ENCODE measurements at regions not wholly inside any gene's neighbourhood (a gene's known extent, or its start where the extent isn't known, plus 50 kb on each side); places are given as distances from the start of the nearest gene placed in this dataset.
"Not testable (repeated sequence)": the region's sequence is repeated elsewhere in the genome, so short reads cannot be mapped to it uniquely, and the experiment has no call there.

- in situ Hi-C loops (cut with HindIII; ENCODE audit: low sequenced_read_pairs), result no loop called here
These were observed 477.3 kb downstream of the KLF12 start for GRCh38 chr13:73656863-73657262.

GRCh38 chr13:73653688-73654087 lies 480.5 kb downstream of the KLF12 start:
- in situ Hi-C loops (cut with HindIII; ENCODE audit: low sequenced_read_pairs), result loop anchor here (5.0 kb wide), 1 partner anchor 96 kb away; no protein-coding TSS in a partner anchor

GRCh38 chr13:73647417-73647816 lies 486.8 kb downstream of the KLF12 start:
- in situ Hi-C loops (cut with HindIII; ENCODE audit: low sequenced_read_pairs), result no loop called here

DNA sequence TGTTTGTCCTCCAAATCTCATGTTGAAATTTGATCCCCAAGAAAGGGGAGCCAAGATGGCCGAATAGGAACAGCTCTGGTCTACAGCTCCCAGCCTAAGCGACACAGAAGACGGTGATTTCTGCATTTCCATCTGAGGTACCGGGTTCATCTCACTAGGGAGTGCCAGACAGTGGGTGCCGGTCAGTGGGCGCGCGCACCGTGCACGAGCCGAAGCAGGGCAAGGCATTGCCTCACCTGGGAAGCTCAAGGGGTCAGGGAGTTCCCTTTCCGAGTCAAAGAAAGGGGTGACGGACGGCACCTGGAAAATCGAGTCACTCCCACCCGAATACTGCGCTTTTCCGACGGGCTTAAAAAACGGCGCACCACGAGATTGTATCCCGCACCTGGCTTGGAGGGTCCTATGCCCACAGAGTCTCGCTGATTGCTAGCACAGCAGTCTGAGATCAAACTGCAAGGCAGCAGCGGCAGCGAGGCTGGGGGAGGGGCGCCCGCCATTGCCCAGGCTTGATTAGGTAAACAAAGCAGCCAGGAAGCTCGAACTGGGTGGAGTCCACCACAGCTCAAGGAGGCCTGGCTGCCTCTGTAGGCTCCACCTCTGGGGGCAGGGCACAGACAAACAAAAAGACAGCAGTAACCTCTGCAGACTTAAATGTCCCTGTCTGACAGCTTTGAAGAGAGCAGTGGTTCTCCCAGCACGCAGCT lies 493.6 kb downstream of the KLF12 start:
- in situ Hi-C loops (cut with HindIII; ENCODE audit: low sequenced_read_pairs), result not testable (repeated sequence)

DNA sequence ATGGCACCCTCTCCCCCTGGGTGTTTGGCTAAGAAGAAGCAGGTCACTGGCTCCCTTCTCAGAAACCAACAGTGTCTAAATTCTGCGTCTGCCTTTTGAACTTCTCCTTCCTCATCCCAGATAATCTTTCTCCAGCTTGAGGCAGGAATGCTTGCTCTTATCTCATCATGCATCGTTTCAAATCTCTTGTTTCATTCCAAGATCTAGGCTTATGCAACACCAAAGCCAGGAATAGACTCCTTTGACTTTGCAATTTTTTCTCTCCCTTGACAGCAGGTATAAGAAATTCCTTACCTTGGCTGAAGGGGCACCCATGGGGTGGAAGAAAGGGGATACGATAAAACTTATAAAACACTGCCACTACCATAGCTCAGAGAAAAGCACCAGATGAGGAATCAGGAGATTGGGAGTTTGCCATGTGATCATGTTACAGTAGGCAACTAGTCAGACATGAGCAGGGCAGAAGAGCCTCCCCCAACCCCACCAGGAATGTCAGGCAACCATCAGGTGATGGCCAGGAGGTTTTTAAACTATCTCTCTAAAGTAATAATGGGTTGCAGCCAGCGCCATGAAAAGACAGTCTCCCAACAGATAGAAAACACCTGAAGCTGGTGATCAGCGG lies 498.9 kb downstream of the KLF12 start:
- in situ Hi-C loops (cut with HindIII; ENCODE audit: low sequenced_read_pairs), result no loop called here

GRCh38 chr13:73633817-73634460 lies 500.3 kb downstream of the KLF12 start:
- in situ Hi-C loops (cut with HindIII; ENCODE audit: low sequenced_read_pairs), result no loop called here

GRCh38 chr13:73631411-73631810 lies 502.8 kb downstream of the KLF12 start:
- in situ Hi-C loops (cut with HindIII; ENCODE audit: low sequenced_read_pairs), result no loop called here

- in situ Hi-C loops (cut with HindIII; ENCODE audit: low sequenced_read_pairs), result no loop called here
These were observed 508.5 kb downstream of the KLF12 start for GRCh38 chr13:73625562-73626339.

- in situ Hi-C loops (cut with HindIII; ENCODE audit: low sequenced_read_pairs), result no loop called here
These were observed 510.9 kb downstream of the KLF12 start for GRCh38 chr13:73623281-73623680.

DNA sequence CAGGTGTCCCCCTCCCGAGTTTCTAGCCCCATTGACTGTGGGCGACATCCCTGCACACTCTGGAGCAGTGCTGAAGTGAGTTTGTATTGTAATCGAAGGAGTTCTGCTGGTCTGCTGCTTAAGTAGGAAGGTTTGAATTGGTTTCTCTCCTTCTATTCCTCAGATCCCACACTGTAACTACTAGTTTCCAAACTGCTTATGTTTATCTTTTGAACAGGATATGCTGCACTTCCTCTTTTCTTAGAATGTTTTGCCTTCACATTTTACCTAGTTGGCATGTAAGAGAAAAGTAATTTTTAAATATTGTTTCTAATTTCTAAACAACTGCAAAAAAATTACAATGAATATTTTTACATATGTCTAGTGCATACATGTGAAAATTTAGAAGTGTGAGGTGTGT lies 511.8 kb downstream of the KLF12 start:
- in situ Hi-C loops (cut with HindIII; ENCODE audit: low sequenced_read_pairs), result no loop called here

DNA sequence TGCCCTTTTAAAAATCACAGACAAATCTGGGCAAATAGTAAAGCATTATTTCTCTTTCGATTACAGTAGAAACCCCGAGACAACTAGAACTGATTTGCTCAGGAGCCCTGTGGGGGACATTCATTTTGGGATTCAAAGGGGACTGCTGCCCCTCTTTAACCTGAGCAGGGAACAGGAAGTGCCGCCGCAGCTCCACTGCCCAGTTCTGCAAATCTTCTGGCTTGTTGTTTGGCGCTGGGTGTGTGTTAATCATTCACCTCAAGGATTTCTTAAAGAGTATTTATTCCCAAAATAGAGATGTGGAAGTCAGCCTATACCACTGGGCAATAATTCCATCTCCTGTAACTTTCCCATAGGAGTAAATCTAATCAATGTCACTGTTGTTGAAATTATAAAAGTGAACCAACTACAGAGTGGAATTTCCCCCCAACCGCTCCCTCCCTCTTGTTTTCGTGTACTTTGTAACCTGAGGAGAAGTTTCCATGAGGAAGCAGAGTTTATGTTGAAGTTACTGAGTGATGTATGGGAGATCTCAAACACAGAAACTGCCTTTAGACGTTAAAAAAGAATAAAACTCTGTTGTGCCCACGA lies 515.8 kb downstream of the KLF12 start:
- in situ Hi-C loops (cut with HindIII; ENCODE audit: low sequenced_read_pairs), result no loop called here

GRCh38 chr13:73616861-73617260 lies 517.3 kb downstream of the KLF12 start:
- in situ Hi-C loops (cut with HindIII; ENCODE audit: low sequenced_read_pairs), result no loop called here

DNA sequence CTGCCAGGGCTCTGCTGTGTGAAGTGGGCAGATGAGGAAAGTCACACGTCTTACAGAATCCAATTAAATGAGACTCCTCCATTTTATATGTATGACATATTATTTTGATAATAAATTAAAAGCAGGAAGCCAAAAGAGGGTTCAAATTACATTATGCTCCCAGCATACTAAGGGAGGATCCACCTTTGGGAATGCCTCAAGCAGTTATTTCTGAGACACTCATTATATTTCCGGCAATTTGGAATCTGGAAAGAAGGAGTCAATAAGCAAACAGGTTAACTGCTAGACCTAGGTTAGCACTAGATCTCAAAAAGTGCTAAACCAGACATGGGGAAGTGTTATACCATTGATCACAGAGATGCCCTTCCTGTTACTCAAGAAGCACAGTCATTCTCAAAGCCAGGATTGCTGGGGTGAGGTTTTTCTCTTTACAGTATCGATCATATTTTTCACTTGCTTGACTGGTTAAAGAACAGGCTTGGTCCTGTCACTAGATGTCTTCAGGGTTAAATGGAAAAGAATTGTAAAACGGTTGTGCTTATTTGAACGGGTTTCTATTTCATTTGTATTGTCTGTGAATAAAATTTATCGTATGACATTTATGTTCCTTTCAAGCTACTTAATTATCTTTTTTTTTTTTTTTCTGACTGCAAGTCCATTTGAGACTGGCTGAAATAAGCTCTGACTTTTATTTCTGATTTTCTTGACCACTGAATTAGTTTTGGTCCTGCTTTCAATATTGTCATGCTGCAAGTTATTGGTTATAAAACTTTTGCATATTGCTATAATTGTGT lies 523.2 kb downstream of the KLF12 start:
- in situ Hi-C loops (cut with HindIII; ENCODE audit: low sequenced_read_pairs), result no loop called here

GRCh38 chr13:73608711-73609485 lies 525.3 kb downstream of the KLF12 start:
- in situ Hi-C loops (cut with HindIII; ENCODE audit: low sequenced_read_pairs), result no loop called here

- in situ Hi-C loops (cut with HindIII; ENCODE audit: low sequenced_read_pairs), result no loop called here
These were observed 526.1 kb downstream of the KLF12 start for GRCh38 chr13:73608157-73608516.

DNA sequence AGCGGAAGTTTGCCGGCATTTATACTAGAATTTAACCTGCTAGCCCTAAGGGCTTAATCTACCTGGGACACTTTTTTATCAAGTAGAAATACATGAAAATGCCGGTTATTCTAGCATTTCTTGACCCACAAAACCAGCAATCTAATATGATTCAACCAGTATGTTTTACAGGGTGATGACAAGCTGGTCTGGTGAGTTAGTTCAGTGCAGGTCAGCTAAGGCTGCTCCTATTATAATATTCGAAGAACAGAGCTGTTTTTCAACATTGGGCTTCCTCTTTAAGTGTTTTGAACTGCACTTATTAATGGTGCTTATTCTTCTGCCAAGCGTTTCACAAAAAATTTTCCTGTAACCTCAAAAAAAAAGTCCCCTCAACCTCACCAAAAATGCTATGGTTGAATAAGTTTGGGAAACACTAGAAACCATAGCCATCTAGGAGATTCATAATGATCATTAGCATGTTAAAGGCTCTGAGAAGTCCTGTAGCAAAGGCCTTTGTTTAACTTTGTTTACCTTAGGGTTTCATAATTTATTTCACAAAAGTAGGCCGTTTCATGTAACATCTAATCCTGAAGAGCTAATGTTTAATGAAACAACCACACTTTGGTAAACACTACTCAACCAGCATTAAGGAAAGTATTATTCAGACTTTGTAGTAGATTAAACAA lies 526.6 kb downstream of the KLF12 start:
- in situ Hi-C loops (cut with HindIII; ENCODE audit: low sequenced_read_pairs), result no loop called here

- in situ Hi-C loops (cut with HindIII; ENCODE audit: low sequenced_read_pairs), result no loop called here
These were observed 530.6 kb downstream of the KLF12 start for GRCh38 chr13:73603646-73604045.

DNA sequence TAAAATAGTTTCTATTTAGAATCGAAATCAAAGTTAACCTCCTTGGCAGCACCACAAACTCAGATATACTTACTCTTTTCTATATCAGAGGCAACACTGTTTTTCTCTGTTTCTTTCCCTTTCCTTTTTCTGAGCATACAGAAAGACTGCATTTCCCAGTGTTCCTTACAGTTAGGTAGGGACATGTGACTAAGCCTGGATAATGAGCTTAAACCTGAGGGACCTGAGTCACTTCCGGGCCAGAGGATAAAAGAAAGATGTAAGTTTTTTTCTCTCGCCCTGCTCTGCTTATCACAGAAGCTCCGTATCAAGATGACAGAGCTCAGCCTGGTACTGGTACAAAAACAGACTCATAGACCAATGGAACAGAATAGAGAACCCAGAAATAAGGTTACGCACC lies 531.9 kb downstream of the KLF12 start:
- in situ Hi-C loops (cut with HindIII; ENCODE audit: low sequenced_read_pairs), result no loop called here

GRCh38 chr13:73601708-73602107 lies 532.5 kb downstream of the KLF12 start:
- in situ Hi-C loops (cut with HindIII; ENCODE audit: low sequenced_read_pairs), result no loop called here
